ENCODE measurements at regions not wholly inside any gene's neighbourhood (a gene's known extent, or its start where the extent isn't known, plus 50 kb on each side); places are given as distances from the start of the nearest gene placed in this dataset.

- H3K4me3 ChIP-seq, result no peak overlapping the region
- H3K4me1 ChIP-seq, result no peaks in the 10 kb centered on the region
- DNase-seq, result no peak
- TF ChIP-seq CTCF (IDR thresholded peaks at IDR 0.05), result no peak
- H3K36me3 ChIP-seq, result no peaks in the 10 kb centered on the region
- no peak overlapping the region for H3K27ac ChIP-seq
- H3K27me3 ChIP-seq, result no peaks in the 10 kb centered on the region
- intact Hi-C loops (cut with DNase I; ENCODE audit: low total_unique reads), result no loop called here
- no peaks in the 10 kb centered on the region for H3K9me3 ChIP-seq
Measured at GRCh38 chr15:85961821-85962220, 117.8 kb upstream of the AGBL1 start.

- TF ChIP-seq CTCF (IDR thresholded peaks at IDR 0.05), result no peak
- Histone ChIP-seq H3K27ac (no peak overlapping the region), H3K27me3 (no peaks in the 10 kb centered on the region), H3K4me1 (no peaks in the 10 kb centered on the region), H3K9me3 (no peaks in the 10 kb centered on the region), H3K36me3 (no peaks in the 10 kb centered on the region), H3K4me3 (no peak overlapping the region)
- intact Hi-C loops (cut with DNase I; ENCODE audit: low total_unique reads), result no loop called here
- DNase-seq, result no peak
Measured at GRCh38 chr15:85963262-85963760, 116.4 kb upstream of the AGBL1 start.

GRCh38 chr15:85964471-85964870 lies 115.2 kb upstream of the AGBL1 start:
- Histone ChIP-seq H3K4me3 (no peak overlapping the region), H3K9me3 (no peaks in the 10 kb centered on the region), H3K4me1 (no peaks in the 10 kb centered on the region), H3K27me3 (no peaks in the 10 kb centered on the region), H3K36me3 (no peaks in the 10 kb centered on the region), H3K27ac (no peak overlapping the region)
- no peak for DNase-seq
- no peak for TF ChIP-seq CTCF (IDR thresholded peaks at IDR 0.05)
- intact Hi-C loops (cut with DNase I; ENCODE audit: low total_unique reads), result no loop called here

GRCh38 chr15:85967553-85967952 lies 112.1 kb upstream of the AGBL1 start:
- no peaks in the 10 kb centered on the region for H3K36me3 ChIP-seq
- H3K9me3 ChIP-seq, result no peaks in the 10 kb centered on the region
- H3K4me3 ChIP-seq, result no peak overlapping the region
- H3K27me3 ChIP-seq, result no peaks in the 10 kb centered on the region
- intact Hi-C loops (cut with DNase I; ENCODE audit: low total_unique reads), result no loop called here
- no peaks in the 10 kb centered on the region for H3K4me1 ChIP-seq
- H3K27ac ChIP-seq, result no peak overlapping the region
- DNase-seq, result no peak
- TF ChIP-seq CTCF (IDR thresholded peaks at IDR 0.05), result no peak

- TF ChIP-seq CTCF (IDR thresholded peaks at IDR 0.05), result no peak
- Histone ChIP-seq H3K36me3 (no peaks in the 10 kb centered on the region), H3K9me3 (peaks cover 0 to 5% (median 0%) of the 10 kb centered on the region in 3 donors), H3K4me1 (no peaks in the 10 kb centered on the region), H3K4me3 (no peak overlapping the region), H3K27me3 (no peaks in the 10 kb centered on the region), H3K27ac (no peak overlapping the region)
- intact Hi-C loops (cut with DNase I; ENCODE audit: low total_unique reads), result no loop called here
- no peak for DNase-seq
Measured at GRCh38 chr15:85972805-85973540, 106.7 kb upstream of the AGBL1 start.
